Neural crest cell (in vitro differentiated cells): ENCODE measurements at regions not wholly inside any gene's neighbourhood (a gene's known extent, or its start where the extent isn't known, plus 50 kb on each side); places are given as distances from the start of the nearest gene placed in this dataset.

Source experiments
- DNase-seq: peaks from one replicate; pipeline ENCODE4 v3.0.0; 2021; ENCODE audit warnings: low read depth, mixed read lengths, low spot score
- H3K27ac Mint-ChIP-seq: one replicate; pipeline ENCODE4 v1.8.0; 2021; ENCODE audit warnings: mild to moderate bottlenecking, mixed read lengths; ENCODE audit not compliant: unreplicated experiment
- H3K27me3 Mint-ChIP-seq: 2 replicates; pipeline ENCODE4 v1.8.0; 2021; ENCODE audit warnings: low read depth, mild to moderate bottlenecking, mixed read lengths
- H3K36me3 Mint-ChIP-seq: 2 replicates; pipeline ENCODE4 v1.8.0; 2021; ENCODE audit warnings: low read depth, mild to moderate bottlenecking, mixed read lengths
- H3K4me1 Mint-ChIP-seq: 2 replicates; pipeline ENCODE4 v1.8.0; 2021; ENCODE audit warnings: mixed read lengths
- H3K4me3 Mint-ChIP-seq: one replicate; pipeline ENCODE4 v1.8.0; 2021; ENCODE audit warnings: mild to moderate bottlenecking, mixed read lengths
- H3K9me3 Mint-ChIP-seq: 2 replicates; pipeline ENCODE4 v1.8.0; 2021; ENCODE audit warnings: mixed read lengths
- CTCF ChIP-seq: fragments of 200-600 bp; sonication (generic); conservative IDR thresholded peaks from 2 replicates; pipeline ENCODE4 v1.5.0; 2021; ENCODE audit warnings: antibody characterized with exemption, mild to moderate bottlenecking

GRCh38 chr6:169984181-169985120 lies 233.0 kb downstream of the ERMARD start:
- no peak overlapping the region for H3K27ac Mint-ChIP-seq
- H3K4me3 Mint-ChIP-seq, result no peak overlapping the region
- no peaks in the 10 kb centered on the region for H3K9me3 Mint-ChIP-seq
- peaks cover 7% of the 10 kb centered on the region for H3K27me3 Mint-ChIP-seq
- peaks cover 11% of the 10 kb centered on the region for H3K4me1 Mint-ChIP-seq
- H3K36me3 Mint-ChIP-seq, result no peaks in the 10 kb centered on the region
- TF ChIP-seq CTCF, result no peak
- no peak for DNase-seq

GRCh38 chr6:169983651-169984050 lies 232.2 kb downstream of the ERMARD start:
- H3K9me3 Mint-ChIP-seq, result no peaks in the 10 kb centered on the region
- H3K4me3 Mint-ChIP-seq, result no peak overlapping the region
- peaks cover 11% of the 10 kb centered on the region for H3K4me1 Mint-ChIP-seq
- no peak for DNase-seq
- TF ChIP-seq CTCF, result no peak
- no peaks in the 10 kb centered on the region for H3K36me3 Mint-ChIP-seq
- H3K27me3 Mint-ChIP-seq, result peaks cover 7% of the 10 kb centered on the region
- H3K27ac Mint-ChIP-seq, result no peak overlapping the region

GRCh38 chr6:169982461-169983386 lies 231.3 kb downstream of the ERMARD start:
- no peak for DNase-seq
- peaks cover 11% of the 10 kb centered on the region for H3K4me1 Mint-ChIP-seq
- H3K36me3 Mint-ChIP-seq, result no peaks in the 10 kb centered on the region
- H3K27me3 Mint-ChIP-seq, result peaks cover 7% of the 10 kb centered on the region
- H3K9me3 Mint-ChIP-seq, result no peaks in the 10 kb centered on the region
- peak overlapping the region; percentile 57 for H3K27ac Mint-ChIP-seq
- no peak overlapping the region for H3K4me3 Mint-ChIP-seq
- TF ChIP-seq CTCF, result no peak

GRCh38 chr6:169981969-169982368 lies 230.5 kb downstream of the ERMARD start:
- H3K9me3 Mint-ChIP-seq, result no peaks in the 10 kb centered on the region
- H3K27ac Mint-ChIP-seq, result no peak overlapping the region
- TF ChIP-seq CTCF, result no peak
- no peak overlapping the region for H3K4me3 Mint-ChIP-seq
- H3K27me3 Mint-ChIP-seq, result peaks cover 12% of the 10 kb centered on the region
- peaks cover 11% of the 10 kb centered on the region for H3K4me1 Mint-ChIP-seq
- no peak for DNase-seq
- no peaks in the 10 kb centered on the region for H3K36me3 Mint-ChIP-seq

- no peak for TF ChIP-seq CTCF
- Mint-ChIP-seq H3K9me3 (no peaks in the 10 kb centered on the region), H3K27ac (no peak overlapping the region), H3K27me3 (peaks cover 12% of the 10 kb centered on the region), H3K4me1 (peaks cover 14% of the 10 kb centered on the region), H3K36me3 (no peaks in the 10 kb centered on the region), H3K4me3 (no peak overlapping the region)
- no peak for DNase-seq
Measured at GRCh38 chr6:169981568-169981967, 230.1 kb downstream of the ERMARD start.
